ENCODE measurements at regions not wholly inside any gene's neighbourhood (a gene's known extent, or its start where the extent isn't known, plus 50 kb on each side); places are given as distances from the start of the nearest gene placed in this dataset.
"Not testable (repeated sequence)": the region's sequence is repeated elsewhere in the genome, so short reads cannot be mapped to it uniquely, and the experiment has no call there.

DNA sequence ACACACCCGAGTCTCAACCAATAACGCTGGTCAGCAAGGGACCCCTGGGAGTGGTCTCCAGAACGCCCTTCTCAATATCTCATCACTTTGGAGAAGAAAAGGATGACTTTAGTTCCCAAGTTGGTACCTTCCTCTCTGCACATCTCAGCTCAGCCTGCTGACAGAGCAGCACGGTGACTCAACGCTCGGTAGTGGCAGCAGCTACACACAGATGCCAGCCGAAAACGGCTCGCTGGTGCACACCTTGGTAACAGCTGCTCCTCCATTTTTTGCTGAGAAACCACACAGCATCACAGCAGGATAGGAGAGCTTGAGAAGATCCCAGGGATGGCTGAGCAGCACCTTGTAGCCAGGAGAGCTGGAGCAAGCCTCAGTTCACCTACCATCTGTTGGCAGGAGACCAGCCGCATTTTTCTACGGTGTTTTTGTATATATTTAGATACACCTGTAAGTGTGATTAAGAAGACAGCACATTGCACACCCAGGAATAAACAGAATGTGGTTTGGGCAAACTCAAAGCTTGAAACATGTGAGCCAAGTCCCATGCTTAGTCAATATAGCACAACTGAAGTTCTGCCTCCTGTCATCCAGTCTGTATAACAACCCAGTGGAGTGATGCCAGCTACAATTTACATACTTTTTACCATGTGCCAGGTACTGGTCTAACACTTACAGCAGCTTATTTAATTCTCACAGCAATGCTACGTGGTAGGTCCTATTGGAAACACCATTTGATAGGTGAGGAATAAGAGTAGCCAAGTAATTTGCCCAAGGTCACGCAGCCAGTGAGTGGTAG is 83.8 kb upstream of the ERCC4 start:
- Histone ChIP-seq H3K36me3 (ENCODE audit: control insufficient read depth, insufficient read depth, low read length) (no peaks in the 10 kb centered on the region), H3K4me3 (ENCODE audit: low read depth, low read length) (no peak overlapping the region), H3K27me3 (ENCODE audit: control insufficient read depth, insufficient read depth, low read length) (no peaks in the 10 kb centered on the region)
- TF ChIP-seq, protein P1, sequence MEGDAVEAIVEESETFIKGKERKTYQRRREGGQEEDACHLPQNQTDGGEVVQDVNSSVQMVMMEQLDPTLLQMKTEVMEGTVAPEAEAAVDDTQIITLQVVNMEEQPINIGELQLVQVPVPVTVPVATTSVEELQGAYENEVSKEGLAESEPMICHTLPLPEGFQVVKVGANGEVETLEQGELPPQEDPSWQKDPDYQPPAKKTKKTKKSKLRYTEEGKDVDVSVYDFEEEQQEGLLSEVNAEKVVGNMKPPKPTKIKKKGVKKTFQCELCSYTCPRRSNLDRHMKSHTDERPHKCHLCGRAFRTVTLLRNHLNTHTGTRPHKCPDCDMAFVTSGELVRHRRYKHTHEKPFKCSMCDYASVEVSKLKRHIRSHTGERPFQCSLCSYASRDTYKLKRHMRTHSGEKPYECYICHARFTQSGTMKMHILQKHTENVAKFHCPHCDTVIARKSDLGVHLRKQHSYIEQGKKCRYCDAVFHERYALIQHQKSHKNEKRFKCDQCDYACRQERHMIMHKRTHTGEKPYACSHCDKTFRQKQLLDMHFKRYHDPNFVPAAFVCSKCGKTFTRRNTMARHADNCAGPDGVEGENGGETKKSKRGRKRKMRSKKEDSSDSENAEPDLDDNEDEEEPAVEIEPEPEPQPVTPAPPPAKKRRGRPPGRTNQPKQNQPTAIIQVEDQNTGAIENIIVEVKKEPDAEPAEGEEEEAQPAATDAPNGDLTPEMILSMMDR (IDR thresholded peaks at IDR 0.05; ENCODE audit: insufficient read depth, low read depth, low read length), result no peak
- ChIA-PET POLR2A (no interaction called here), CTCF (no interaction called here)
- no peak for DNase-seq (ENCODE audit: low read depth)

DNA sequence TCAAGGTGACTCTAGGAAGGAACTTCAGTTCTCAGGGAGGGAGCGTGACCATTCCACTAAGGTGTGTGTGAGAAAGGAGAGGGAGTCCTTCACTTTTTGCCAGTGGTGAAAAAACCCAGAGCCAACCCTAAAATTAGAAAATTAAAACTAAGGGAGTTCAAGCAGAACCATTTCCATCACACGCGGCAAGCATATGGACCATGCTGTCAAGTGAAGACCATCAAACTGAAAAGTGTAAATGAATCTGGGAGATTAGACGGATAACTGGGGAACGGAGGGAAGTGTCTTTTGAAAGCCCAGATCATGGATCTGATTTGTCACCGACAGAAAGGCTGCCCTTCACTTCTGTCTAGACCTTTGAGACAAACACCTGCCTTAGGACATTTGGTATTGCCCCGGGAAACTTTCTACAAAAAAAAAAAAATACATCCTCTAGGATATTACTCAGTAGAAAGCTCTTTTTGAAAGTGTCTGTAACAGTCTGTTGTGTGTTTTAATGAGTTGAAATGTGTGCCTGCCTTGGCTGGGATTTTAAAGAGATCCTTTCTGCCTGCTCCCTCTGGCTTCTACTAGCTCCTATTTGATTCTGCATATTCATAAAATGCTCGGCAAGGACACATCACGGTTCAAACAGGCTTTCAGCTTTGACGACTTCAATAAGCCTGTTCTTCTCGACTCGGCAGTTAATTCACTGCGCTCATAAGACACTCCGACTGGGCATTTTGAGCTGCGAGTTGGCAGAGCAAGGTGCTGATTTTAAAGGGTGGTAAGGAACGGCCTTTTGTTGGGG is 81.4 kb upstream of the ERCC4 start:
- ChIA-PET CTCF (interaction anchor here (1.2 kb wide), 1 partner anchor 8 kb away, joined by 3 read pairs; no protein-coding TSS in a partner anchor), POLR2A (no interaction called here)
- Histone ChIP-seq H3K27me3 (ENCODE audit: control insufficient read depth, insufficient read depth, low read length) (no peaks in the 10 kb centered on the region), H3K4me3 (ENCODE audit: low read depth, low read length) (no peak overlapping the region), H3K36me3 (ENCODE audit: control insufficient read depth, insufficient read depth, low read length) (no peaks in the 10 kb centered on the region)
- no peak for DNase-seq (ENCODE audit: low read depth)
- TF ChIP-seq, protein P1 (IDR thresholded peaks at IDR 0.05; ENCODE audit: insufficient read depth, low read depth, low read length), result no peak

DNA sequence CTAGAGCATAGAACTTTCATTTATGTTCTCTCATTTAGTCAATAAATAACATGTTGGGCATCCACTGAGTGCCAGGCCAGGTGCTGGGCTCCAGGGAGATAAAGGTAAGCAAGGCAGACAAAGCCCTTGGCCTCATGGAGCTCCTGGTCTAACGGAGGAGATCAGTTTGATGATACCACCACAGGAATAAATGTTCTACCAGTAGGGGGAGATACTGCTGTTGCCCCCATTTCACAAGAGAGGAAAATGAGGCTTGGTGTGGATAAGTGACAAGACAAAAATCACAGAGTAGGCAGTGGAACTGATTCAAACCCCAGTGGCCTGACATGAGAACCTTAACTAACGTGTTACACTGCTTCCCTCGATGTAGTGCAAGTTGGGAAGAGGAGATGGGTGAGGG is 80.4 kb upstream of the ERCC4 start:
- CTCF ChIA-PET, result interaction anchor here (0.9 to 1.2 kb wide), 2 partner anchors 9 to 25 kb away, joined by 3 read pairs; no protein-coding TSS in a partner anchor
- DNase-seq (ENCODE audit: low read depth), result no peak
- Histone ChIP-seq H3K27me3 (ENCODE audit: control insufficient read depth, insufficient read depth, low read length) (no peaks in the 10 kb centered on the region), H3K36me3 (ENCODE audit: control insufficient read depth, insufficient read depth, low read length) (no peaks in the 10 kb centered on the region), H3K4me3 (ENCODE audit: low read depth, low read length) (no peak overlapping the region)
- TF ChIP-seq, protein P1 (IDR thresholded peaks at IDR 0.05; ENCODE audit: insufficient read depth, low read depth, low read length), result no peak
- POLR2A ChIA-PET, result no interaction called here

DNA sequence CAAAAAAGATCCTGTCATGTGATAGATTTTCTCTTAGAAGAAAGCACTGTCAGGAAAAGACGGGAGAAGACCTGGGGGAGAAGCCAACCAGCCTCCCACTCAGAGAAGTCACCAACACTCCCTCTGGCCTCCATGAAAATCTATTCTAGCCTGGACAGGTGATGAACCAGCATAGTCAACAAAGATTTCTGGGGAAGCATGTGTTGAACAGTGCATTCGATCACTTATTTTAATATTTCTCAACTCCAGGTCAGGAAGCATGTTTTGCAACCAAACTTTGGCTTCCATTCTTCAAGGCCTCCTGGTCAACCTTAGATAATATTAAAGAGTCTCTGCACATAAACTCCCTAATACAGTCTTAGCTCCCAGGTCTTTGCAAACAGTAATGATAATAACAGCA is 74.7 kb upstream of the ERCC4 start:
- TF ChIP-seq, protein P1 (IDR thresholded peaks at IDR 0.05; ENCODE audit: insufficient read depth, low read depth, low read length), result no peak
- Histone ChIP-seq H3K27me3 (ENCODE audit: control insufficient read depth, insufficient read depth, low read length) (no peaks in the 10 kb centered on the region), H3K4me3 (ENCODE audit: low read depth, low read length) (no peak overlapping the region), H3K36me3 (ENCODE audit: control insufficient read depth, insufficient read depth, low read length) (no peaks in the 10 kb centered on the region)
- no peak for DNase-seq (ENCODE audit: low read depth)
- POLR2A ChIA-PET, result no interaction called here
- CTCF ChIA-PET, result no interaction called here

DNA sequence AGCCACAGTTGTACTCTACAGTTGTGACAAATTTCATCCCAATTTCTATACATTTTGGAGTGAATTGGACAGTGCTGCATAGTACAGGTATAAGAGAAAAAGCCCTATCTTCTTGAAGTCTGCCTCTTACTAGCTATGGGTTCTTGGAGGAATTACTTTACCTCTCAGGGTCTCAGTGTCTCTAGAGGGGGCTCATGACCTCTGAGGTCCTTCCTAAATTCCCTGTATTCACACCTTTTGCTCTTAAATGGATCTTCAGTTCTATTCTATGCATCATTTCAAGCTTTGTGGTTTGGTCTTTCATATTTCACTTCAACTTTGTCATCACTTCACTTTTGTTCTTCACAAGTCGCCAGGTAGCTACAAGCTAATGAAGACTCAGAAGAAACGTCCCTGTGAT is 71.2 kb upstream of the ERCC4 start:
- H3K27me3 ChIP-seq (ENCODE audit: control insufficient read depth, insufficient read depth, low read length), result no peaks in the 10 kb centered on the region
- H3K36me3 ChIP-seq (ENCODE audit: control insufficient read depth, insufficient read depth, low read length), result no peaks in the 10 kb centered on the region
- ChIA-PET CTCF (no interaction called here), POLR2A (no interaction called here)
- DNase-seq (ENCODE audit: low read depth), result no peak
- no peak overlapping the region for H3K4me3 ChIP-seq (ENCODE audit: low read depth, low read length)
- TF ChIP-seq, protein P1 (IDR thresholded peaks at IDR 0.05; ENCODE audit: insufficient read depth, low read depth, low read length), result no peak

DNA sequence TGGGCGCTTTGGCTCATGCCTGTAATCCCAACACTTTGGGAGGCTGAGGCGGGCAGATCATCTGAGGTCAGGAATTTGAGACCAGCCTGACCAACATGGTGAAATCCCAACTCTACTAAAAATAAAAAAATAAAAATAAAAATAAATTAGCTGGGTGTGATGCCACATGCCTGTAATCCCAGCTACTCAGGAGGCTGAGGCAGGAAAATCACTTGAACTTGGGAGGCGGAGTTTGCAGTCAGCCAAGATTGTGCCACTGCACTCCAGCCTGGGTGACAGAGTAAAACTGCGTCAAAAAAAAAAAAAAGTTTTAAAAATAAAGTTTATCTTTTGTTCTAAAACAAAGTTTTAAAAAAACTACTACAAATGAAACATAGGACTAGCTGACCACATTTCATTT is 69.8 kb upstream of the ERCC4 start:
- CTCF ChIA-PET; H3K36me3 ChIP-seq (ENCODE audit: control insufficient read depth, insufficient read depth, low read length); H3K27me3 ChIP-seq (ENCODE audit: control insufficient read depth, insufficient read depth, low read length); POLR2A ChIA-PET; DNase-seq (ENCODE audit: low read depth); H3K4me3 ChIP-seq (ENCODE audit: low read depth, low read length): not testable (repeated sequence)
